Frontal cortex (tissue), 3 donors: ENCODE measurements at regions not wholly inside any gene's neighbourhood (a gene's known extent, or its start where the extent isn't known, plus 50 kb on each side); places are given as distances from the start of the nearest gene placed in this dataset.
"Not testable (repeated sequence)": the region's sequence is repeated elsewhere in the genome, so short reads cannot be mapped to it uniquely, and the experiment has no call there.

Experiments
- DNase-seq, 2 donors: peaks; one replicate each; pipeline ENCODE4 v3.0.0; 2012; ENCODE audit warnings: low spot score in 2 of 2
- FAIRE-seq: peaks from 2 replicates; lab custom pipeline; 2012; peaks lifted over from hg19 to GRCh38; lab: Jason Lieb, UNC
- donor health status: control.
- donor health status: control.
- donor health status: control.

GRCh38 chr16:63453261-63453660, 1417.0 kb upstream of the CDH8 start:
- DNase-seq (no peak), FAIRE-seq (no peak)

GRCh38 chr16:63447121-63447520, 1410.9 kb upstream of the CDH8 start:
- FAIRE-seq (no peak), DNase-seq (no peak)

GRCh38 chr16:63442246-63442645, 1406.0 kb upstream of the CDH8 start:
- DNase-seq (no peak), FAIRE-seq (no peak)

GRCh38 chr16:63426275-63426870, 1390.1 kb upstream of the CDH8 start:
- no peak for FAIRE-seq

GRCh38 chr16:63422715-63423114, 1386.5 kb upstream of the CDH8 start:
- no peak for FAIRE-seq
- DNase-seq = no peak

More at GRCh38 chr16:63426275-63426870, 1390.1 kb upstream of the CDH8 start:
- no peak for DNase-seq

GRCh38 chr16:63416712-63417111, 1380.5 kb upstream of the CDH8 start:
- no peak for DNase-seq
- no peak for FAIRE-seq

GRCh38 chr16:63415014-63415413, 1378.8 kb upstream of the CDH8 start:
- no peak for DNase-seq

GRCh38 chr16:63410594-63410993, 1374.4 kb upstream of the CDH8 start:
- DNase-seq (no peak), FAIRE-seq (no peak)

More at GRCh38 chr16:63415014-63415413, 1378.8 kb upstream of the CDH8 start:
- FAIRE-seq = no peak

GRCh38 chr16:63403792-63404191, 1367.6 kb upstream of the CDH8 start:
- no peak for FAIRE-seq
- DNase-seq = no peak

- not testable (repeated sequence) for DNase-seq, FAIRE-seq
These were observed 1352.0 kb upstream of the CDH8 start for GRCh38 chr16:63388277-63388676.

- no peak for FAIRE-seq
- DNase-seq = no peak
These were observed 1349.6 kb upstream of the CDH8 start for GRCh38 chr16:63385714-63386432.

GRCh38 chr16:63373744-63374143, 1337.5 kb upstream of the CDH8 start:
- FAIRE-seq (no peak), DNase-seq (no peak)

- FAIRE-seq (no peak), DNase-seq (no peak)
These were observed 1336.6 kb upstream of the CDH8 start for GRCh38 chr16:63372815-63373214.

GRCh38 chr16:63372283-63372682, 1336.0 kb upstream of the CDH8 start:
- no peak for FAIRE-seq

GRCh38 chr16:63365649-63366304, 1329.5 kb upstream of the CDH8 start:
- no peak for FAIRE-seq
- DNase-seq = no peak

More at GRCh38 chr16:63372283-63372682, 1336.0 kb upstream of the CDH8 start:
- DNase-seq = no peak

- no peak for DNase-seq
- no peak for FAIRE-seq
These were observed 1327.5 kb upstream of the CDH8 start for GRCh38 chr16:63363738-63364137.

- DNase-seq (peak in 1 of 2 donors; percentile 7), FAIRE-seq (no peak)
These were observed 1324.9 kb upstream of the CDH8 start for GRCh38 chr16:63361032-63361624.

GRCh38 chr16:63349961-63350360, 1313.7 kb upstream of the CDH8 start:
- no peak for DNase-seq

GRCh38 chr16:63346000-63346399, 1309.8 kb upstream of the CDH8 start:
- FAIRE-seq (no peak), DNase-seq (no peak)

More at GRCh38 chr16:63349961-63350360, 1313.7 kb upstream of the CDH8 start:
- no peak for FAIRE-seq

GRCh38 chr16:63337264-63337663, 1301.0 kb upstream of the CDH8 start:
- DNase-seq = no peak
- no peak for FAIRE-seq

GRCh38 chr16:63331111-63331510, 1294.9 kb upstream of the CDH8 start:
- DNase-seq (no peak), FAIRE-seq (no peak)
